ENCODE measurements at regions not wholly inside any gene's neighbourhood (a gene's known extent, or its start where the extent isn't known, plus 50 kb on each side); places are given as distances from the start of the nearest gene placed in this dataset.
"Not testable (repeated sequence)": the region's sequence is repeated elsewhere in the genome, so short reads cannot be mapped to it uniquely, and the experiment has no call there.

DNA sequence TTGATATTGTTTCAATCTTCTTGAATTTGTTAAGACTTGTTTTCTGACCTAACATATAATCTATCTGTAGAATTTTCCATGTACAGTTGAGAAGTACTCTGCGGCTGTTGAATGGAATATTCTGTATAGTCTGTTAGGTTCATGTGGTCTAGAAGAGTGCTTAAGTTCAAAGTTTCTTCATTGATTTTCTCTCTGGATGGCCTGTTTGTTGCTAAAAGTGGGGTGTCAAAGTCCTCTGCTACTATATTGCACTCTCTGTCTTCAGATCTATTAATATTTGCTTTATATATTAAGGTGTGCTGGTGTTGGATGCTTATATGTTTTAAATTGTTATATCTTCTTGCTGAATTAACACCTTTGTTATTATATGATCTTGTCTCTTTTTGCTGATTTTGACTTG lies 290.9 kb upstream of the STXBP6 start:
- no peak for DNase-seq

GRCh38 chr14:25322784-25323183 lies 272.8 kb upstream of the STXBP6 start:
- no peak for DNase-seq

DNA sequence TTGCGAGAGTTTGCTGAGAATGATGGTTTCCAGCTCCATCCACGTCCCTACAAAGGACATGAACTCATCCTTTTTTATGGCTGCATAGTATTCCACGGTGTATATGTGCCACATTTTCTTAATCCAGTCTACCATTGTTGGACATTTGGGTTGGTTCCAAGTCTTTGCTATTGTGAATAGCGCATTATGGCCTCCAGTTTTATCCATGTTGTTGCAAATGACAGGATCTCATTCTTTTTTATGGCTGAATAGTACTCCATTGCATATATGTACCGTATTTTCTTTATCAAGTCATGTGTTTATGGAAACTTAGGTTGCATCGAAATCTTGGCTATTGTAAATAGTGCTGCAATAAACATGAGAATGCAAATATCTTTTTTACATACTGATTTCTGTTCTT lies 266.1 kb upstream of the STXBP6 start:
- DNase-seq = not testable (repeated sequence)

DNA sequence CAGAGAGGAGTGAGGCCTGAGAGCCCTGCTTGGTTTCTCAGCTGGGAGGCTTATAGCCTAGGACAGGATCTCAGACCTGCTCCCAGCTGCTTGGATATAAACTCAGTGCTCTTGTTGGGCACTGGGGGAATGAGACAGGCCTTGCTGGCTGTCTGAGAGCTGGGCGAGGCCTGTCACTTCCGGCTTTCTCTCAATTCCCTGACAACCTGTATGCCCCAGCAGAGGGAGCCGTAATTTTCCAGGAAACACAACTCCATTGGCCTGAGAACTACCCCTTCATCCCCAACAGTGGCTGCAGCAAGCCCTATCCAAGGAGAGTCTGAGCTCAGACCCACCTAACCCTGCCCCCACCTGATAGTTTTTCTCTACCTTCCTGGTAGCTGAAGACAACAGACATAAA lies 258.3 kb upstream of the STXBP6 start:
- no peak for DNase-seq

DNA sequence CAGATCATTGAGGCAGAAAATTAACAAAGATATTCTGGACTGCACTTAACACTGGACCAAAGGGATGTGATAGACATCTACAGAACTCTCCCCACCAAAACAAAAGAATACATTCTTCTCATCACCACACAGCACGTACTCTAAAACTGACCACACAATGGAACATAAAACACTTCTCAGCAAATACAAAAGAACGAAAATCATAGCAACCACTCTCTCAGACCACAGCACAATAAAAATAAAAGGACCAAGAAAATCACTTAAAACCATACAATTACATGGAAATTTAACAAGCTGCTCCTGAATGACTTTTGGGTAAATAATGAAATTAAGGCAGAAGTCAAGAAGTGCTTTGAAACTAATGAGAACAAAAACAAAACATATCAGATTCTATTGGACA lies 254.0 kb upstream of the STXBP6 start:
- DNase-seq = no peak

DNA sequence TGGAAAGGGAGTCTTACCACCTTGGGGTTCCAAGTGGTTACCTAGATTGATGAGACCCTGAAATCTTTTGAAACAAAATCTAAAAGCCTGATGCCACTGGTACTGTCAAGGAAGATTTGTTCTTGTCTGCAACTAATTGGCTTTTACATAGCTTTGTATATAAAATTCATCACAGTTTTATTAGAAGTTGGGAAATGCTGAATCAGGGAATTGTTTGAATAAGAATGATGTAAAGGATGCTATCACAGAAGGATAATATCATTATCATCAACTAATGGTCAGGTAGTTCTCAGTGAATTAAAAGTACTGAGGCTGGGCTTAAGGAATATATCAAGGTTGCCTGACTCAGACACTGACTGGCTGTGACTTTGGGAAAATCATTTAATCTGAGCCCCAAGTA lies 248.3 kb upstream of the STXBP6 start:
- no peak for DNase-seq

GRCh38 chr14:25290154-25290553 lies 240.2 kb upstream of the STXBP6 start:
- DNase-seq = not testable (repeated sequence)

GRCh38 chr14:25274529-25274928 lies 224.6 kb upstream of the STXBP6 start:
- DNase-seq = no peak

GRCh38 chr14:25267186-25267585 lies 217.2 kb upstream of the STXBP6 start:
- no peak for DNase-seq

- no peak for DNase-seq
These were observed 209.5 kb upstream of the STXBP6 start for GRCh38 chr14:25259470-25259869.

DNA sequence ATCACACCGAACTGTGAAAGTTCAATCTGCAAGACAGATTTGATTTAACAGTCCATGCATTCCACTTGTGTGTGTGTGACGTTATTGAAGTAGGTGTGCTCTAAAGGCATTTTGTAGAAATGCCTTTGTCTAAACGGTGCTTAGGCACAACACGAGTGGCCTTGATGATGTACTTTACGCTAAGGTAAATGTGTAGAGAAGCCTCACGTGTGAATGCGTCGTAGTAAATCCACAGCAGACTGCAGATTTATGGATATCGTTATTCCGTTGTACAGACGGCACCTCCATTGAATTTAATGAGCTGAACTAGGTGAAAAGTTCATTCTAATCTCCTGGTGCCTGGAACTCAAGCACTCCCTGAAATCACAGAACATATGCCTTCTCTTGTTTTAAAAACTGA lies 202.8 kb upstream of the STXBP6 start:
- DNase-seq = no peak

GRCh38 chr14:25250516-25250915 lies 200.6 kb upstream of the STXBP6 start:
- no peak for DNase-seq

DNA sequence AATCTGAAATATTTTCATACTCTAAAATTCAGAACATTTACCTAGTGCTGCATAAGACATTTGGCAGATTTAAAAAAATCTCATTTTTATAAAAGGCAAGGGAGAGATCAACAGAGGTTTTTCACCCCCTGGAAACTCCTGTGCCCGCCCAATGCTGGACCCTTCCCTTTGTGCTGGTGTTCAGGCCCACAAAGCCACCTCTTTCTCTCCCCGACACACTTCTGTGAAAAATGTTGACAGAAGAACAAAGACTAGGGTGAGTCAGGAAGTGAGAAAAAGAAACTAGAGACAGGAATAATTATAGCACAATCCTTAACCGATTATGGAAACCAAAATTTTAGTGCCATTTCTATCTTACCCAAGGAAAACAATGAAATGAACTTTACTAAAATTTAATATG lies 197.7 kb upstream of the STXBP6 start:
- no peak for DNase-seq

DNA sequence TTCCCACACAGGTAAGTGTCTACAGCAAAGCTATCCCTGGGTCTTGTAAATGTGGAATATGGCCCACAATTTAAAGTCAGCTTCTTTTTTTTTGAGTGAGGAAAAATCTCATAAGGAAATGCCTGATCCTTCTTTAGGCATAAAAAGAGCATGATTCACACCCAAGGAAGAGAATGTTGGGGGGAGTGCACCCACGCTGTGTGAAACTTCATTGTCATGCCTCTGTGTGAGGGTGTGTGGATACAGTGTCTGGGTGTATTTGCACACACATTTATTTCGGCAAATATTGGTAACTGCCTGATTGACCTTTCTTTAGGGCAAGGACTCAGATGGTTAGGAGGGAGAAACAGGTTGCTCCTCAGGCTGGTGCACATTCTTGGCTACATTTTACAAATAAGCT lies 196.8 kb upstream of the STXBP6 start:
- peak in 10 of 56 donors; percentile 0 to 50 (median 26) for DNase-seq

DNA sequence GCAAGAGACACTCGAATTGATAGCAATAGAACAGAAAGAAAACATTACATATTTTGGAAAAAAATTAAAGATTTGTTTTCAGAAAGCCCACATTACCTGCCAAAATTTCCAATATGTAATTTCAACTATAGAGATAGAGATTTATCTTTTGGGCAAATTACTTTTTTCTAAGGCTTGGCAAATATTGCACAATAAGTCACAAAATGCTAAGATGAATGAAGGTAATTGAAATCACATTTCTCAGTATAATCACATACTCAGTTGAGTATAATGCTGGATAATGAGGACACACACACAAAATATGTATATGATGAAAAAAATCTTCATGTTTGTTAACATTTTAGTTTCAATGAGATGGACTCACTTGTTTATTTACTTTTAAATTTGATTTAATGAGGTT lies 189.2 kb upstream of the STXBP6 start:
- DNase-seq = no peak

DNA sequence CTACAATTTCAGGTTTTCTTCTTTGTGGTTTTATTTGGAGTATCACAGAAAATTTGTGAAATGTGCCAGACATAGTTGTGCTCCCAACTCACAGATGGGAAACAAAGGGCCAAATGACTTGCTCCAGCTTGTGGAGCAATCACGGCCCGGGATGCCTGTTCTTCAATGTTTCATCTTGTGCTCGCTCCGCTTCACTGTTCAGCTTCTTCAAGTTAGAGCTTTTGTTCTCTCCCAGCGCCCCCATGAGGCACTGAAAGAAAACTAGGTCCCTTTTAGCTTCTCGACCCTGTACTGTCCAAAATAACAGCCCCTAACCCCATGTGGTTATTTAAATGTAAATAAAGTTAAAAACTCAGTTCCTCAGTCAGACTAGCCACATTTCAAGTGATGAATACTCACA lies 187.9 kb upstream of the STXBP6 start:
- DNase-seq = peak in 2 of 56 donors; percentile 2 to 4

DNA sequence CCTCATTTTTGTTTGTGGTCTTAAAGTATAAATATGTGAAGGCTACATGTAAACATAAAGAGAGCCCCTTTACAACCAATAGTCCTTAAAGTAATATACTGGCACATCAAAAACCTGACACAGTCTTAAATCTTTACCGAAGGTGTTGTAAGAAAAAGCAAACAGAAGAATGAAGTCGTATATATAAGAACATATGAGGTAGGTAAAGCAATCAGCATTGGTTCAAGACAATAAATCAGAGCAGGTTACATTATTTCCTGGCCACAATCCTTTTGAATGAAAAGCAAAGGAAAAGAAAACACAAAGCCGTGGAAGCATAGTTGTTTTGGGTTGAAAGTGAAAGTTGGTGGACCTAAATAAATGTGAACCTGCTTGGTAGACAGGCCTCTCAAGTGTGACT lies 183.7 kb upstream of the STXBP6 start:
- no peak for DNase-seq

DNA sequence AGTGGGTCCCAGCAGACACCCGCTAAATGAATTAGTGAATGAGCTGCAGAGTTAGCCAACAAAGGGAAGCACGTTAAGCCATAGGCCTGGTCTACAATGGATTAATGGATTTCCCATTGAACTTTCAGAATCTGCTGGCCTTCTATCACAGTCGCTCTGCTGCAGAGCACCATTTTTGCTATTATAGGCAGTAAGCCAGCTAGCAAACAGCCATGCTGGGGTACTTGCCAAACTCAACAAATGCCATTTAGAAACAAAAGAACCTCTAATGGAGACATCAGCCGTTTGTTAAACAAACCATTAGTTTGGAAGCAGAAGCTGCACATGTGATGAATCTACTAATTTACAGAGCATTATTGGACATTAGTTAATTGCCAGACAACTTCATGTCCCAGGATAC lies 181.1 kb upstream of the STXBP6 start:
- DNase-seq = peak in 1 of 56 donors; percentile 1

GRCh38 chr14:25226214-25226613 lies 176.3 kb upstream of the STXBP6 start:
- DNase-seq = no peak

DNA sequence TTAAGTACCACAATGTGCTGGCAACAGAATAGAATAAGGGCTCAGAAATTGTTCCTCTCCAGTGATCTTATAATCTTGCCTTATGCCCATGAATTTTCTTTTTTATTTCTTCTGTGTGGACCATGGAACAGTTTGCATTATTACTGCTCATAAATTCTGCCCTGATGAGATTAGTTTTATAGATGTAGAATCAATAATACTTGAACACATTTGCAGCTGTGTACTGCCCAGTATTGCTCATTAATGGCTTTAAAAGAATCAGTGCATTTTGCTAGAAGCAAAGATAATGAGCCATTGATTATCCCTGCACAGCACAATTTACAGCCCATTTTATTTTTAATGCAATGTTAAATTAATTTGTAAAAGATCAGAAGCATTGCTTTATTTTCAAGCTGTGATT lies 172.3 kb upstream of the STXBP6 start:
- no peak for DNase-seq

GRCh38 chr14:25220514-25220913 lies 170.6 kb upstream of the STXBP6 start:
- no peak for DNase-seq

DNA sequence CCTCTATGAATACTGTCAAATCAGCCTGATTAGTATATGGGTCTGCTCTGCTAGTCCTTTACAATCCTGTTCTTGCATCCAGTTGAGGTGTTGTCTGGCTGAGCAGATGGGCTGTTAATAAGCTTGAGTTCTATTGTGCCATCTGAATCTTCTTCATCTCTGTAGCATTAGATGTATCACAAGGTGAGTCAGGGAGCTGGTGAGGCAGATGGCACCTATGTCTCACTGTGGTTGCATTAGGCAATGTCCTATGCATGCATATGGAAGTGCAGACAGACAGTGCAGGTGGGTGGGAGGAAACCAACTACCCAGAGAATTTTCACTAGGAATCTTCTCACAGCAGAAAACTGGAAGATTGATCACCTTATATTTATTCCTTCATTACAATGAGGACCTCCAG lies 165.7 kb upstream of the STXBP6 start:
- no peak for DNase-seq

- DNase-seq = no peak
These were observed 147.9 kb upstream of the STXBP6 start for GRCh38 chr14:25197885-25198284.

- no peak for DNase-seq
These were observed 130.3 kb upstream of the STXBP6 start for GRCh38 chr14:25180221-25180620.

DNA sequence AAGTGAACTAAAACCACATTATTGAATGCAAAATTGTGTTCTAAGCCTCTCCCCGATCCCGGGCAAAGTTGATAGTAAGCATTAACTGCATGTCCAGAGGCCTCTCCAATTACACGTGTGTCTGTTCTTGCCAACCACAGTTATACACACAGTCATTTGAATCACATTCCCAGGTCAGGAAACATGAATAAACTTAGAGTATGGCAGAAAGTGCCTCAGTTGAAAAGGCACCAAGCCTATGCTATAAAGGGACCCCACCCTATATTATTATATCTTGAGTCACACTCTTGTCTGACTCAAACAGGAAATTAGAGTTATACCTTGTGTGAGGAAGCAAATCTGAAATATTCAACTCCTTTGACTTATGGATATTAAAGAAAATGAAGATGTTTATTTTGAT lies 128.3 kb upstream of the STXBP6 start:
- no peak for DNase-seq
